ENCODE measurements at regions not wholly inside any gene's neighbourhood (a gene's known extent, or its start where the extent isn't known, plus 50 kb on each side); places are given as distances from the start of the nearest gene placed in this dataset.
"Not testable (repeated sequence)": the region's sequence is repeated elsewhere in the genome, so short reads cannot be mapped to it uniquely, and the experiment has no call there.

- DNase-seq (ENCODE audit: low read depth) = not testable (repeated sequence)
These were observed 64.5 kb downstream of the SLC30A10 start for GRCh38 chr1:219863816-219864215.

- DNase-seq (ENCODE audit: low read depth) = no peak
These were observed 66.0 kb downstream of the SLC30A10 start for GRCh38 chr1:219862366-219862765.

- DNase-seq (ENCODE audit: low read depth) = no peak
These were observed 69.4 kb downstream of the SLC30A10 start for GRCh38 chr1:219858980-219859379.

GRCh38 chr1:219847215-219847855, 81.0 kb downstream of the SLC30A10 start:
- DNase-seq (ENCODE audit: low read depth) = peak; percentile 35

- not testable (repeated sequence) for DNase-seq (ENCODE audit: low read depth)
These were observed 88.8 kb downstream of the SLC30A10 start for GRCh38 chr1:219839595-219839994.

GRCh38 chr1:219837994-219838294, 90.4 kb downstream of the SLC30A10 start:
- DNase-seq (ENCODE audit: low read depth) = no peak

- DNase-seq (ENCODE audit: low read depth) = peak; percentile 48
These were observed 90.9 kb downstream of the SLC30A10 start for GRCh38 chr1:219837274-219837993.

GRCh38 chr1:219834314-219834917, 93.9 kb downstream of the SLC30A10 start:
- DNase-seq (ENCODE audit: low read depth) = no peak

- no peak for DNase-seq (ENCODE audit: low read depth)
These were observed 95.0 kb downstream of the SLC30A10 start for GRCh38 chr1:219833214-219833815.

GRCh38 chr1:219826290-219826689, 102.1 kb downstream of the SLC30A10 start:
- no peak for DNase-seq (ENCODE audit: low read depth)

- DNase-seq (ENCODE audit: low read depth) = no peak
These were observed 103.0 kb downstream of the SLC30A10 start for GRCh38 chr1:219825355-219825754.

GRCh38 chr1:219824338-219824737, 104.0 kb downstream of the SLC30A10 start:
- no peak for DNase-seq (ENCODE audit: low read depth)

- no peak for DNase-seq (ENCODE audit: low read depth)
These were observed 107.8 kb downstream of the SLC30A10 start for GRCh38 chr1:219820551-219820950.

- DNase-seq (ENCODE audit: low read depth) = no peak
These were observed 110.4 kb downstream of the SLC30A10 start for GRCh38 chr1:219817914-219818313.

- DNase-seq (ENCODE audit: low read depth) = no peak
These were observed 115.1 kb downstream of the SLC30A10 start for GRCh38 chr1:219813294-219813693.

GRCh38 chr1:219812491-219813203, 115.7 kb downstream of the SLC30A10 start:
- DNase-seq (ENCODE audit: low read depth) = peak; percentile 49

- DNase-seq (ENCODE audit: low read depth) = no peak
These were observed 116.3 kb downstream of the SLC30A10 start for GRCh38 chr1:219812086-219812485.

- DNase-seq (ENCODE audit: low read depth) = no peak
These were observed 117.9 kb downstream of the SLC30A10 start for GRCh38 chr1:219810451-219810850.

- no peak for DNase-seq (ENCODE audit: low read depth)
These were observed 119.6 kb downstream of the SLC30A10 start for GRCh38 chr1:219808790-219809189.

- peak; percentile 50 for DNase-seq (ENCODE audit: low read depth)
These were observed 121.7 kb downstream of the SLC30A10 start for GRCh38 chr1:219806642-219807041.

GRCh38 chr1:219806020-219806419, 122.3 kb downstream of the SLC30A10 start:
- DNase-seq (ENCODE audit: low read depth) = no peak

GRCh38 chr1:219805191-219805590, 123.2 kb downstream of the SLC30A10 start:
- DNase-seq (ENCODE audit: low read depth) = no peak
